ENCODE measurements at regions not wholly inside any gene's neighbourhood (a gene's known extent, or its start where the extent isn't known, plus 50 kb on each side); places are given as distances from the start of the nearest gene placed in this dataset.

DNA sequence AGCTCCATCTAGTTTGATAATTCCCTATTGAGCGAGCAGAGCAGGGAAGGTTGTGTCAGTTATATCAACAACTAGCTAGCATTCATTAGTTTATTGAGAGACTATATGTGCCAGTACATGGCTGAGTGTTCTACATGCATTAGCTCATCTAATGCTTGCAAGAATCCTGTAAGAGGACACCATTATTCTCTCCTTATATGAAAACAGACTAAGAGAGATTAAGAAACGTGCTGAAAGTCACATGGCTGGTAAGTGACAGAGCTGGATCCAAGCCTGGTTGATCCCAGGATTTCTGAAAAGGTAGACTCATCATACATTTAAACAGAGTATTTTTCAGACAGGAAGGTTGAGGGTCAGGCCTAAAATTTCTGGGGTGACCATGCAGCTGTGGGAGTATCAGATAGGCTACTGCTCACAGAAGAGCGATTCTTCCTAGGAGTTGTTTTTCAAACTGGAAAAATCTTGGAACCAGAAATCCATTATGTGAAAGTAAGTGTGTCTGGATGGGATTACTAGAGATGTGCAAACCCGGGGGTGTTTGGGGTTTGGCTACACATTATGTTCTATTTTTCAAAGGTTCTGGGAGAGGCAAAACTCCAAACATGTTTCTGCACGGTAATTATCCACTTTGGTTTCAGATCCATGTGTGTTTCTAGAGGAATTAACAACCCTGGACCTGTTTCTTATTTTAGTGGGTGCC lies 213.3 kb downstream of the FAM76B start:
- TF ChIP-seq, protein P1, sequence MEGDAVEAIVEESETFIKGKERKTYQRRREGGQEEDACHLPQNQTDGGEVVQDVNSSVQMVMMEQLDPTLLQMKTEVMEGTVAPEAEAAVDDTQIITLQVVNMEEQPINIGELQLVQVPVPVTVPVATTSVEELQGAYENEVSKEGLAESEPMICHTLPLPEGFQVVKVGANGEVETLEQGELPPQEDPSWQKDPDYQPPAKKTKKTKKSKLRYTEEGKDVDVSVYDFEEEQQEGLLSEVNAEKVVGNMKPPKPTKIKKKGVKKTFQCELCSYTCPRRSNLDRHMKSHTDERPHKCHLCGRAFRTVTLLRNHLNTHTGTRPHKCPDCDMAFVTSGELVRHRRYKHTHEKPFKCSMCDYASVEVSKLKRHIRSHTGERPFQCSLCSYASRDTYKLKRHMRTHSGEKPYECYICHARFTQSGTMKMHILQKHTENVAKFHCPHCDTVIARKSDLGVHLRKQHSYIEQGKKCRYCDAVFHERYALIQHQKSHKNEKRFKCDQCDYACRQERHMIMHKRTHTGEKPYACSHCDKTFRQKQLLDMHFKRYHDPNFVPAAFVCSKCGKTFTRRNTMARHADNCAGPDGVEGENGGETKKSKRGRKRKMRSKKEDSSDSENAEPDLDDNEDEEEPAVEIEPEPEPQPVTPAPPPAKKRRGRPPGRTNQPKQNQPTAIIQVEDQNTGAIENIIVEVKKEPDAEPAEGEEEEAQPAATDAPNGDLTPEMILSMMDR (IDR thresholded peaks at IDR 0.05), result no peak
- TF ChIP-seq ZNF671 (CRISPR knock-in tag; IDR thresholded peaks at IDR 0.05), result no peak

Measured in WTC11 (cell line).